Epithelial cell of proximal tubule (primary cell): ENCODE measurements at regions not wholly inside any gene's neighbourhood (a gene's known extent, or its start where the extent isn't known, plus 50 kb on each side); places are given as distances from the start of the nearest gene placed in this dataset.

Experiments used
- DNase-seq: peaks from one replicate; pipeline ENCODE4 v3.0.0-alpha.2; 2011; ENCODE audit warnings: low read depth
- H3K4me3 ChIP-seq: 2 replicates; pipeline ENCODE4 v1.5.1; 2011; ENCODE audit warnings: low read depth, mild to moderate bottlenecking, low read length
- CTCF ChIP-seq: conservative IDR thresholded peaks from 2 replicates; pipeline ENCODE4 v1.5.1; 2012; ENCODE audit warnings: low read depth, mild to moderate bottlenecking, low read length

GRCh38 chr16:17565605-17566004 lies 94.8 kb upstream of the XYLT1 start:
- no peak for DNase-seq
- no peak overlapping the region for H3K4me3 ChIP-seq
- TF ChIP-seq CTCF = no peak

- DNase-seq = no peak
- no peak overlapping the region for H3K4me3 ChIP-seq
- TF ChIP-seq CTCF = no peak
Observed at GRCh38 chr16:17564856-17565255, 94.1 kb upstream of the XYLT1 start.

- H3K4me3 ChIP-seq = no peak overlapping the region
- no peak for DNase-seq
- TF ChIP-seq CTCF = no peak
Observed at GRCh38 chr16:17563323-17564091, 92.7 kb upstream of the XYLT1 start.

GRCh38 chr16:17561056-17561455 lies 90.3 kb upstream of the XYLT1 start:
- DNase-seq = no peak
- no peak for TF ChIP-seq CTCF
- H3K4me3 ChIP-seq = no peak overlapping the region

GRCh38 chr16:17560548-17560947 lies 89.8 kb upstream of the XYLT1 start:
- no peak for TF ChIP-seq CTCF
- H3K4me3 ChIP-seq = no peak overlapping the region
- DNase-seq = no peak

- DNase-seq = no peak
- no peak for TF ChIP-seq CTCF
- no peak overlapping the region for H3K4me3 ChIP-seq
Observed at GRCh38 chr16:17559394-17559793, 88.6 kb upstream of the XYLT1 start.

- DNase-seq = no peak
- TF ChIP-seq CTCF = no peak
- no peak overlapping the region for H3K4me3 ChIP-seq
Observed at GRCh38 chr16:17557949-17558348, 87.2 kb upstream of the XYLT1 start.
